Hematopoietic multipotent progenitor cell treated with erythropoietin and hydrocortisone succinate and interleukin-3 and kit ligand, for 17 days (in vitro differentiated cells): ENCODE measurements at regions not wholly inside any gene's neighbourhood (a gene's known extent, or its start where the extent isn't known, plus 50 kb on each side); places are given as distances from the start of the nearest gene placed in this dataset.
"Not testable (repeated sequence)": the region's sequence is repeated elsewhere in the genome, so short reads cannot be mapped to it uniquely, and the experiment has no call there.

ENCODE experiments used
- DNase-seq: peaks from one replicate; pipeline ENCODE4 v3.0.0-alpha.2; 2015; ENCODE audit warnings: low spot score

- no peak for DNase-seq
Observed at GRCh38 chr1:117707371-117707770, 101.5 kb downstream of the TENT5C start.

GRCh38 chr1:117708323-117709248 is 102.7 kb downstream of the TENT5C start:
- DNase-seq = peak; percentile 69

DNA sequence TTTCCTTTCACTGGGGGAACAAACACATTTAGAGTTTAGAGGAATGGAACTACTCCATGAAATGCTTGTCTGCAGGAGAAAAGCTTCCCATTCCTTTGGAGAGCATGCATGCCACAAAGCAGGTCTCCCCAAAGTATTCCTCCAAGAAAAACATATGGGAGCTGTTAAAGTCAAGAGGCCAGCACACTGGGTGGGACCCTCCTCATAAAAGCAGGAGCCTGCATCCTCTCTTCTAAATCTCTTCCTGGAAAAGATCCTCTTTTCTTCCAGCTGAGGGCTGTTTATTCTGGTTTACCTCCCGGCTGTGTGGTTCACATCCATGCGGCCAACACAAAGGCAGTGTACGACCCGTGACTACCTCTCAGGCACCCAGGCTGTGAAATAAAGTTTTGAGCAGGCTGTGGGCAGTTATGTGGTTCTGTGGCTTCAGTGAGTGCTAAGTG is 103.4 kb downstream of the TENT5C start:
- no peak for DNase-seq

GRCh38 chr1:117710710-117711109 is 104.9 kb downstream of the TENT5C start:
- peak; percentile 40 for DNase-seq

DNA sequence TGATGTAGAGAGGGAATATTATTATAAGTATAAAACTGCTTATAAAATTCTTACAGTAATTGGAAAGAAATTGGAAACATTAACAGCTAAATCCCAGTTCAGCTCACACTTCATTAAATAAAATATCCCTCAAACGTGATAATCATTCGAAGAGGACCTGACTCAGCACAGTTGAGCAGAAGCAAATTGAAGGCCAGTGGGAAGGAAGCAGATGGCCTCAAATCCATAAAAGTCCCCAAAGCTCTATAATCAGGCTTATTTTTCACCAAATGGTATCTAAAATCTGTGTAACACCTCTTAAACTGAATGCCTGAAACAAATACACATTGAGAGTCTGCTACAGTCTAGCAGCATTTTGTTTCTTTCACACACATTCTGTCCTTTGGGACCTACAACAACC is 106.8 kb downstream of the TENT5C start:
- no peak for DNase-seq

- no peak for DNase-seq
Observed at GRCh38 chr1:117714546-117714945, 108.7 kb downstream of the TENT5C start.

DNA sequence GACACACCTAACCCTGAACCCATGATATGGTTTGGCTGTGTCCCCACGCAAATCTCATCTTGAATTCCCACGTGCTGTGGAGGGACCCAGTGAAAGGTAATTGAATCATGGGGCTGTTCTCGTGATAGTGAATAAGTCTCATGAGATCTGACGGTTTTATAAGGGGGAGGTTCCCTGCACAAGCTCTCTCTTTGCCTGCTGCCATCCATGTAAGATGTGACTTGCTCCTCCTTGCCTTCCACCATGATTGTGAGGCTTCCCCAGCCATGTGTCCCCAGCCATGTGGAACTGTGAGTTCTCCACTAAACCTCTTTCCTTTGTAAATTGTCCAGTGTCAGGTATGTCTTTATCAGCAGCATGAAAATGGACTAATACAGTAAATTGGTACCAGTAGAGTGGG is 110.2 kb downstream of the TENT5C start:
- DNase-seq = not testable (repeated sequence)

- DNase-seq = not testable (repeated sequence)
Observed at GRCh38 chr1:117717980-117718379, 112.1 kb downstream of the TENT5C start.

DNA sequence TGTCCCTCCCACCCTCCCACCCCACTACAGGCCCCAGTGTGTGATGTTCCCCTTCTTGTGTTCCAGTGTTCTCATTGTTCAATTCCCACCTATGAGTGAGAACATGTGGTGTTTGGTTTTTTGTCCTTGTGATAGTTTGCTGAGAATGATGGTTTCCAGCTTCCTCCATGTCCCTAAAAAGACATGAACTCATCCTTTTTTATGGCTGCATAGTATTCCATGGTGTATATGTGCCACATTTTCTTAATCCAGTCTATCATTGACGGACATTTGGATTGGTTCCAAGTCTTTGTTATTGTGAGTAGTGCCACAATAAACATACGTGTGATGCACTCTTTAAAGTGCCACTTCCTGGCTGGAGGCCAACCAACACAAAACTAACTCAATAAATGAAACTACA is 112.7 kb downstream of the TENT5C start:
- DNase-seq = not testable (repeated sequence)

DNA sequence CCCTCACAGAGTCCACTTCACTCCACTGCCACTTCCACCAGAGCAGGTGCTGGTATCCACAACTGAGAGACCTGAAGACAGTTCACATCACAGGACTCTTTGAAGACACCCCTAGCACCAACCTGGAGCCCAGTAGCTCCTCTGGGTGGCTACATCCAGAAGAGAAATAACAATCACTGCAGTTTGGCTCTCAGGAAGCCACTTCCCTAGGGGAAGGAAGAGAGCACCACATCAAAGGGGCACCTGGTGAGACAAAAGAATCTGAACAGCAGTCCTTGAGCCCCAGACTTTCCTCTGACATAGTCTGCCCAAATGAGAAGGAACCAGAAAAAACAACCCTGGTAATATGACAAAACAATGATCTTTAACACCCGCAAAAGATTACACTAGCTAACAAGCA is 113.2 kb downstream of the TENT5C start:
- no peak for DNase-seq

DNA sequence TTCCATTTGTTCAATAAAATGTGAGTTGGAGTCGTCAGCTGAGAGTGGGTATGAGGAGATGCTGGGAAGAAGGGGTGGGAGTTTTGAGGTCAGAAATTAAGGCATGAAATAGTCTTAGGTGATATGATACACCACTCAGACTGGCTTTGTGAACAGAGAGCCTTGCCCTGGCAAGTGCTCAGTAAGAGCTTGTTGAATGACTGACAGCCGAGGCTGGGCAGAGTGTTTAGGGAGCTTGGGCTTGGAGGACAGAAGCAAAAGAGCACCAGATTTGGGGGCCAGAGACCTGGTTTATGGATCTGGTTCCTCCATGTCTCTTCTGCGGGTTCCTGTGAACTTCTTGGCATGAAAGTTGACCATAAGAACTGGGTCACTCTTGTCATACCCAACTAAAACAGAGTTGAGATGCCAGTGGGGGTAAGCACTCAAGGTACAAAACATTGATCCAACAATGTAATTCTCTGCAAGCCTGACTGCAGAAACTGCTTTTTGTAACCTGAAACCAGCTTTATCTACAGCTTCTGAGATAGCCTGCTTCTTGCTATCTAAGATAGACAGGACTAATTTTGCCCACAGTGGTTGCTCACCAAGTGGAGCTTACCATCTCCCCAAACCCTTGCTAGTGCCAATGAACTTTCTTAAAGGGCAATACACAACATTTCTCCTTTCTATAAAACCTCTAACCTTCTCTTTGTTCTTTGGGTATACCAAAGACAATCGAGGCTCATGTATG is 126.4 kb downstream of the TENT5C start:
- DNase-seq = no peak

DNA sequence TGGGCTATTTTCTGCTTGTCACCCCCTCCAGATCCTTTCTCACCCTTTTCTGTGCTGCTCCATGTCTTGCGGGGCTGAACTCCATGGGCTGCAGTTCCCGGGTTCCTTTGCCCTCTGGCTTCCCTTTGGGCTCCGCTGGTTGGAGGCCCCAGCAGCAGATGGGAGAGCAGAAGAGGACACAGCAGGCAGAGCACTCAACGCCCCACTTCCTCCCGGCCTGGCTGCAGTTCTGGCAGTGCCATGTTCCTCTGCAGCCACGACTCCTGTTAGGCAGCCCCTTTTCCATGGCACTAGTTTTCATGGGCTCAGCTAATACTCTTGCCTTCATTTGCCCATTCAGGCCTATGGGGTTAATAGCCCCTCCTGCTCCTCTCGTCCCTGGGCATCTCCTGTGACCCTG is 127.1 kb downstream of the TENT5C start:
- no peak for DNase-seq

DNA sequence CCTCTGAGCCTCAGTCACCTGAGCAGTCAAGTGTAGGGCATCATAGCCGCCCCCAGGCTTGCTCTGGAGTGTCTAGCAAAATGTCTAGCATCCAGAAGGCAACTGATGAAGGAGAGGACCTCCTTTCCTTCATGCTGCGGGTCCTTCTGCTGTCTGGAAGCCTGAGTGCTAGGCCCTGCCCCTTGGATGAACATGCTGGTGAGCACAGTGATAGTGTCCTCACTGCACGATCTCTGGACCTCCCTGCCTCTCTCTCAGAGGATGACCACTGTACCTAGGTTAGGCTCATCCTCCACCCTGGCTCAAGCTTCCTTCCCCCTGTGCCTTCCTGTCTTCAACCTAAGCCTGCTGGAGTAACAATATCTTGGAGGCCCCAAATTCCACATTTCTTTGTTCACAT is 128.6 kb downstream of the TENT5C start:
- DNase-seq = no peak

DNA sequence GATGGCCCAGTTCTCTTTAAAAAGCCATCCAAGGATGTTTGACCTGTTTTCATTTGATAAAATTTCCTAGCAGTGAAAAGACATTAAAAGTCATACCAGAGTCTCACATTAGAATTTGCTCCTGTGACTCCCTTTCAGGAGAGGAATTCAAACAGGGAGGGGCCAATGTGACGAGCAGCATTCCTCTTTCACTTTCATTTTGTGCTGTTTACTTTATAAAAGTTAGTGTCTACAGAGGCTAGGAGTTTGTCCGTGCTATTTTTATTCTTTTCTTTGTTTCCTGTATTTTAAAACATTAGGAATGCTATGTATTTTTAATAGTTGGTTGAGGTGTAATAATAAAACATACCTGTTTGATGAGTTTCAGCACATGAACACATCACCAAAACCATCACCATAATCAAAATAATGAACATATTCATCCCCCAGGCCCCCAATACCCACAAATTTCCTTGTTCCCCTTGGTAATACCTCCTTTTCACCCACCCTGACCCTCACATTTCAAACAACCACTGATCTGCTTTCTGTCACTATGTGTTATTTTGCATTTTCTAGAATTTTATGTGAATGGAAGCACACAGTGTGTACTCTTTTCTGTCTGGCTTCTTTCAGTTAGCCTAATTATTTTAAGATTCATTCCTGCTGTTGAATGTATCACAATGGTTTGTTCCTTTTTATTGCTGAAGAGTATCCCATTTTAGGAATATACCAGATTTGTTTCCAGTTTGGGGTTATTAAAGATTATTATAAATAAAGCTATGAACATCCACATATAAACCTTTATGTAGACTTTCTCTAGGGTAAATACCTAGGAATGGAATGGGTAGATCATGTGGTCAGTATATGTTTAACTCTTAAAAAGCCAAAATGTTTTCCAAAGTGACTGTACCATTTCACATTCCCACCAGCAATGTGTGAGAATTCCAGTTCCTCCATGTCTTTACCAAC is 129.5 kb downstream of the TENT5C start:
- DNase-seq = peak; percentile 84

- no peak for DNase-seq
Observed at GRCh38 chr1:117739504-117739903, 133.7 kb downstream of the TENT5C start.

GRCh38 chr1:117740496-117740895 is 134.6 kb downstream of the TENT5C start:
- DNase-seq = no peak

GRCh38 chr1:117746565-117746964 is 140.7 kb downstream of the TENT5C start:
- DNase-seq = not testable (repeated sequence)

GRCh38 chr1:117747605-117748004 is 141.8 kb downstream of the TENT5C start:
- no peak for DNase-seq

DNA sequence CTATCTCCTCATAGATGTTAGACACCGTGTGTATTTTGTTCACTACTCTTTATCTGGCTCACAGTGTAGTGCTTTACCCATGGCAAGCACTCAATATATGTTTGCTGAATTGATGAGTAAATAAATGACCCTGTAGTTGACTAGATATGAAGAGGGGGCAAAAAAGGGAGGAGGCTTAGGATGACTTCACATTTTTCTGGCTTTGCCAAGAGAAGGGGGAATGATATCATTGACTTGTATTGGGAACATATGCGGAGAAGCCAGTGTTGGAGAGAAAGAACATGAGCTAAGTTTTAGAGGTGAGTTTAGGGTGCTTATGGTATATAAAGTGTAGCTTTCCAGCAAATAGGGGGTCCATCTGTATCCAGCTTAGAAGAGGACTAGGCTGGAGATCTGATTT is 145.5 kb downstream of the TENT5C start:
- DNase-seq = no peak

- no peak for DNase-seq
Observed at GRCh38 chr1:117752661-117753060, 146.8 kb downstream of the TENT5C start.

- no peak for DNase-seq
Observed at GRCh38 chr1:117753232-117753631, 147.4 kb downstream of the TENT5C start.

DNA sequence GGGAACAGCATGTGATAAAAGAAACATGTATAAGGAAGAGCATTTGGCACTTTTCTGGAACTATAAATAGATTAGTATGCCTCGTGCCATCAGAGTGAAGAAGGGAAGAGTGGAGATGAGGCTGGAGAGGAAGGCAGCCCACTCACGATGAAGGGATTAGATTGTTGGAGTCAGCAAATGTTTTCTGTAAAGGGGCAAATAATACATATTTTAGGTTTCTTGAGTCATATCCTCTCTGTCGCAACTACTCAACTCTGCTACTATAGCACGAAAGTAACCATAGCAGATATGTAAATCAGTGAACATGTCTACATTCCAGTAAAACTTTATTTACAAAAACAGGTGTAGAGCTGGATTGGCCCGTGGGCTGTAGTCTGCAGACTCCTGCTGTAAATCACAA is 147.8 kb downstream of the TENT5C start:
- no peak for DNase-seq
